B cell (primary cell): ENCODE measurements at regions not wholly inside any gene's neighbourhood (a gene's known extent, or its start where the extent isn't known, plus 50 kb on each side); places are given as distances from the start of the nearest gene placed in this dataset.

Experiments used
- ATAC-seq: fragments of 200-7000 bp; cut with Tn5 transposase; one replicate; pipeline ENCODE4 v1.10.0; 2021; ENCODE audit warnings: low read depth, mild to moderate bottlenecking, moderate number of reproducible peaks, moderate library complexity
- CTCF ChIA-PET: fragments of 350-600 bp; sonication (Branson Sonifier 250); formaldehyde crosslinking; loops from one replicate; lab custom pipeline; 2021; ENCODE audit warnings: antibody characterized with exemption, inconsistent platforms; lab: Charles Lee
- POLR2A ChIA-PET: fragments of 350-600 bp; sonication (Branson Sonifier 250); formaldehyde crosslinking; loops from one replicate; lab custom pipeline; 2021; ENCODE audit warnings: antibody characterized with exemption; lab: Charles Lee
- DNase-seq: peaks from one replicate; pipeline ENCODE4 v3.0.0; 2013
- H2AFZ ChIP-seq: 2 replicates; pipeline ENCODE4 v1.6.1; 2012; ENCODE audit warnings: mild to moderate bottlenecking, low read depth, low read length; ENCODE audit not compliant: insufficient read depth, poor library complexity, severe bottlenecking
- H3K27ac ChIP-seq, 2 donors: 1 replicate in 1 of 2; 2 replicates in 1 of 2; pipeline ENCODE4 v1.5.1; 2012 to 2013; ENCODE audit warnings: low read length in 2 of 2, mild to moderate bottlenecking in 2 of 2, moderate library complexity in 1 of 2
- H3K27me3 ChIP-seq, 4 experiments: fragments of 200-600 bp in 1 of 4; sonication (generic) in 1 of 4; replicated peaks in 1 of 4; 1 replicate in 2 of 4; 2 replicates in 2 of 4; pipeline versions ENCODE4 v1.6.1 to v1.7.0; 2013 to 2016; ENCODE audit warnings: low read length in 3 of 4, mild to moderate bottlenecking in 2 of 4, mixed read lengths in 1 of 4, moderate library complexity in 1 of 4; ENCODE audit not compliant: insufficient read depth in 4 of 4, control insufficient read depth in 3 of 4; ENCODE audit errors: control extremely low read depth in 1 of 4
- H3K36me3 ChIP-seq, 2 experiments: replicated peaks in 1 of 2; 1 replicate in 1 of 2; 2 replicates in 1 of 2; pipeline versions ENCODE4 v1.6.1 to v1.7.1; 2013; ENCODE audit warnings: low read length in 1 of 2; ENCODE audit not compliant: insufficient read depth in 2 of 2, control insufficient read depth in 1 of 2; ENCODE audit errors: control extremely low read depth in 1 of 2, extremely low read depth in 1 of 2
- H3K4me1 ChIP-seq, 2 donors: fragments of 200-600 bp in 1 of 2; sonication (generic) in 1 of 2; 1 replicate in 1 of 2; 2 replicates in 1 of 2; pipeline versions ENCODE4 v1.5.1 to v1.6.1; 2013 to 2017; ENCODE audit warnings: low read length in 2 of 2; ENCODE audit not compliant: control insufficient read depth in 2 of 2, insufficient read depth in 2 of 2
- H3K4me2 ChIP-seq: replicated peaks from 2 replicates; pipeline ENCODE3; 2012; ENCODE audit warnings: mild to moderate bottlenecking, low read depth, low read length; ENCODE audit not compliant: poor library complexity, severe bottlenecking
- H3K4me3 ChIP-seq, 5 experiments: fragments of 200-600 bp in 1 of 5; sonication (generic) in 1 of 5; 1 replicate in 3 of 5; 2 replicates in 2 of 5; pipeline versions ENCODE4 v1.5.1 to v1.7.0; 2011 to 2016; ENCODE audit warnings: low read length in 4 of 5, mild to moderate bottlenecking in 4 of 5, low read depth in 2 of 5, control low read depth in 1 of 5, moderate library complexity in 1 of 5; ENCODE audit not compliant: insufficient read depth in 1 of 5; ENCODE audit errors: control extremely low read depth in 1 of 5, extremely low read depth in 1 of 5
- H3K79me2 ChIP-seq: fragments of 200-600 bp; sonication (generic); one replicate; pipeline ENCODE4 v1.6.0; 2016; ENCODE audit warnings: low read length; ENCODE audit not compliant: control insufficient read depth, insufficient read depth
- H3K9ac ChIP-seq: fragments of 200-600 bp; sonication (generic); 2 replicates; pipeline ENCODE4 v1.6.1; 2017; ENCODE audit warnings: mild to moderate bottlenecking, low read length, moderate library complexity
- H3K9me3 ChIP-seq, 3 donors: one replicate each; pipeline versions ENCODE4 v1.6.1 to v1.7.1; 2013; ENCODE audit warnings: low read length in 2 of 3; ENCODE audit not compliant: control insufficient read depth in 2 of 3, insufficient read depth in 1 of 3; ENCODE audit errors: control extremely low read depth in 1 of 3
- H4K20me1 ChIP-seq: 2 replicates; pipeline ENCODE4 v1.6.0; 2012; ENCODE audit warnings: mild to moderate bottlenecking, low read length; ENCODE audit not compliant: insufficient read depth, control insufficient read depth, poor library complexity, severe bottlenecking
- H3K27ac Mint-ChIP-seq: one replicate; pipeline ENCODE4 v1.8.0; 2021; ENCODE audit warnings: mixed read lengths
- H3K27me3 Mint-ChIP-seq: one replicate; pipeline ENCODE4 v1.8.0; 2021; ENCODE audit warnings: mixed read lengths
- H3K4me1 Mint-ChIP-seq: one replicate; pipeline ENCODE4 v1.8.0; 2021; ENCODE audit warnings: mixed read lengths
- H3K4me3 Mint-ChIP-seq: one replicate; pipeline ENCODE4 v1.8.0; 2021; ENCODE audit warnings: mixed read lengths
- H3K9me3 Mint-ChIP-seq: one replicate; pipeline ENCODE4 v1.8.0; 2022; ENCODE audit warnings: mixed read lengths; ENCODE audit not compliant: insufficient read depth
- CTCF ChIP-seq: fragments of 200-600 bp; IDR thresholded peaks from one replicate; pipeline ENCODE4 v1.8.0; 2022; ENCODE audit warnings: antibody characterized with exemption, mild to moderate bottlenecking
- EZH2 ChIP-seq: IDR thresholded peaks from 2 replicates; pipeline ENCODE4 v1.6.1; 2012; ENCODE audit warnings: borderline replicate concordance, low read depth, mild to moderate bottlenecking, moderate library complexity, low read length; ENCODE audit not compliant: insufficient read depth, poor library complexity, severe bottlenecking
- WGBS: methylation state at CpG from one replicate; pipeline ENCODE4 v1.1.5; 2013; ENCODE audit warnings: missing lambda C conversion rate; ENCODE audit not compliant: insufficient coverage; 5-methylcytosine and 5-hydroxymethylcytosine counted together
- intact Hi-C: fragments of 100-400 bp; cut with micrococcal nuclease; formaldehyde crosslinking; loops from one replicate; pipeline ENCODE4 v1.10.0; 2022

GRCh38 chr13:73138276-73138637 lies 79.5 kb downstream of the KLF5 start:
- Histone ChIP-seq H3K27ac (no peak overlapping the region), H2AFZ (no peak overlapping the region), H4K20me1 (no peaks in the 10 kb centered on the region), H3K36me3 (no peaks in the 10 kb centered on the region), H3K4me3 (no peak overlapping the region), H3K4me1 (no peaks in the 10 kb centered on the region), H3K9ac (no peak overlapping the region), H3K79me2 (no peaks in the 10 kb centered on the region), H3K27me3 (no peaks in the 10 kb centered on the region), H3K9me3 (no peaks in the 10 kb centered on the region), H3K4me2 (no peak overlapping the region)
- ChIA-PET POLR2A (no interaction called here), CTCF (no interaction called here)
- Mint-ChIP-seq H3K4me1 (no peaks in the 10 kb centered on the region), H3K9me3 (no peaks in the 10 kb centered on the region), H3K4me3 (no peak overlapping the region), H3K27me3 (peaks cover 3% of the 10 kb centered on the region), H3K27ac (no peak overlapping the region)
- DNase-seq = no peak
- no CpG with 5 or more reads among the region's 5 CpGs for WGBS
- ATAC-seq = no peak
- no peak for TF ChIP-seq CTCF
- TF ChIP-seq EZH2 = no peak
- intact Hi-C loops = no loop called here

DNA sequence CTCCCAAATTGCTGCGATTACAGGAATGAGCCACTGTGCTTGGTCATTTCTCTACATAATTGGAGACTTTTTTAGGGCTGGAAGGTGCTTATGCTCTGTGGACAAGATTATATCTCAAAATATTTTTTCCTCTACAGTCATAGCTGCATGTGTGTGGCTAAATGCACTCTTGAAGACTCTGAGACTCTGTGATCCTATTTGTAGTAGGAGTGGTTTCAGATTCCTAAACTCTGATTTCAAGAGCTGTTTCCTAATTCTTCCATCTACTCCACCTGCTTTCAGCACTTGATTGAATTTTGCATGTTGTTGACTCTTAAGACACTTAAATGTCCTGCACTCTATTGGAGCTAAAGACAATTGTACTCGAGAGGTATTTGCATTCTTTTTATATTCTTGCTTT lies 78.0 kb downstream of the KLF5 start:
- Mint-ChIP-seq H3K4me1 (no peaks in the 10 kb centered on the region), H3K9me3 (no peaks in the 10 kb centered on the region), H3K27me3 (peaks cover 4% of the 10 kb centered on the region), H3K27ac (no peak overlapping the region), H3K4me3 (no peak overlapping the region)
- Histone ChIP-seq H2AFZ (no peak overlapping the region), H3K9me3 (peaks cover 0 to 1% (median 0%) of the 10 kb centered on the region in 3 donors), H3K27me3 (no peaks in the 10 kb centered on the region), H3K4me1 (no peaks in the 10 kb centered on the region), H4K20me1 (no peaks in the 10 kb centered on the region), H3K36me3 (no peaks in the 10 kb centered on the region), H3K79me2 (no peaks in the 10 kb centered on the region), H3K9ac (no peak overlapping the region), H3K27ac (no peak overlapping the region), H3K4me3 (no peak overlapping the region), H3K4me2 (no peak overlapping the region)
- TF ChIP-seq CTCF (no peak), EZH2 (no peak)
- intact Hi-C loops = no loop called here
- no peak for DNase-seq
- 100% methylated on average over 1 of the region's 2 CpGs for whole genome bisulfite sequencing
- ChIA-PET POLR2A (no interaction called here), CTCF (no interaction called here)
- ATAC-seq = no peak
